ENCODE measurements at regions not wholly inside any gene's neighbourhood (a gene's known extent, or its start where the extent isn't known, plus 50 kb on each side); places are given as distances from the start of the nearest gene placed in this dataset.

- Histone ChIP-seq H3K4me1 (ENCODE audit: control insufficient read depth, extremely low read depth, insufficient read depth, low read length) (no peaks in the 10 kb centered on the region), H3K9me1 (replicated peaks; ENCODE audit: control insufficient read depth, extremely low read depth, insufficient read depth, low read length) (no peaks in the 10 kb centered on the region), H4K20me1 (replicated peaks; ENCODE audit: control insufficient read depth, extremely low read depth, insufficient read depth, low read length) (no peaks in the 10 kb centered on the region), H3K79me2 (ENCODE audit: control insufficient read depth, insufficient read depth, low read length) (no peaks in the 10 kb centered on the region), H3K9ac (replicated peaks; ENCODE audit: extremely low read depth, insufficient read depth, low read length) (no peak overlapping the region), H3K4me2 (ENCODE audit: insufficient read depth, low read length) (no peak overlapping the region), H3K36me3 (ENCODE audit: control insufficient read depth in 2 of 2, extremely low read depth in 1 of 2, insufficient read depth in 2 of 2, low read length in 2 of 2) (no peaks in the 10 kb centered on the region), H3K27ac (ENCODE audit: insufficient read depth, low read depth, low read length) (no peak overlapping the region), H3K9me3 (replicated peaks; ENCODE audit: control insufficient read depth, insufficient read depth, low read length) (peaks cover 3% of the 10 kb centered on the region), H3K27me3 (ENCODE audit: control insufficient read depth in 2 of 2, insufficient read depth in 2 of 2, low read length in 2 of 2) (no peaks in the 10 kb centered on the region), H3K4me3 (replicated peaks in 1 of 3; ENCODE audit: insufficient read depth in 1 of 3, low read depth in 1 of 3, low read length in 3 of 3) (no peak overlapping the region), H2AFZ (ENCODE audit: low read depth, low read length) (no peak overlapping the region)
- no peak for FAIRE-seq
- TF ChIP-seq MYC (IDR thresholded peaks at IDR 0.05; ENCODE audit: low read depth, low read length) (no peak), CTCF (IDR thresholded peaks at IDR 0.05; ENCODE audit: extremely low read depth in 1 of 2, insufficient read depth in 1 of 2, low read depth in 1 of 2, low read length in 2 of 2) (no peak), MAX (IDR thresholded peaks at IDR 0.05; ENCODE audit: insufficient read depth, insufficient read length) (no peak), FOS (IDR thresholded peaks at IDR 0.05; ENCODE audit: borderline replicate concordance, insufficient read depth, low read length) (no peak), POLR2AphosphoS5 (IDR thresholded peaks at IDR 0.05; ENCODE audit: insufficient read depth, low read depth, low read length) (no peak), JUN (IDR thresholded peaks at IDR 0.05; ENCODE audit: borderline replicate concordance, insufficient read depth, insufficient read length, low read depth) (no peak), POLR2A (IDR thresholded peaks at IDR 0.05; ENCODE audit: low read depth, low read length) (no peak), EZH2 (IDR thresholded peaks at IDR 0.05; ENCODE audit: borderline replicate concordance, low read depth, low read length, severe bottlenecking) (no peak), GATA2 (IDR thresholded peaks at IDR 0.05; ENCODE audit: insufficient read depth, insufficient read length, low read depth, low read length) (no peak)
- BruUV-seq (replicated peaks): no TSS peak
- intact Hi-C loops (cut with micrococcal nuclease) (no loop called here), dilution Hi-C loops (cut with MboI; ENCODE audit: extremely low pct_ligation_motif_present, low sequenced_read_pairs) (no loop called here)
- DNase-seq (ENCODE audit: low read depth, low spot score): no peak
- ChIA-PET POLR2A (no interaction called here), CTCF (no interaction called here)
These were observed 597.3 kb upstream of the DDX18 start for GRCh38 chr2:117217145-117217544.
